H1 (cell line): ENCODE measurements at regions not wholly inside any gene's neighbourhood (a gene's known extent, or its start where the extent isn't known, plus 50 kb on each side); places are given as distances from the start of the nearest gene placed in this dataset.

Experiments
- GABPA ChIP-seq: IDR thresholded peaks from 2 replicates; pipeline ENCODE4 v1.6.1; 2011; ENCODE audit warnings: mild to moderate bottlenecking, low read length, moderate library complexity, borderline replicate concordance; ENCODE audit not compliant: insufficient read depth
- TAF7 ChIP-seq: optimal IDR thresholded peaks from 2 replicates; pipeline ENCODE3; 2011; ENCODE audit warnings: low read depth, mild to moderate bottlenecking, inconsistent platforms, low read length, moderate library complexity, borderline replicate concordance
- TF ChIP-seq, protein P1 (sequence below), 3 experiments: IDR thresholded peaks; 1 replicate in 2 of 3; 2 replicates in 1 of 3; pipeline versions ENCODE4 v1.5.1 to v1.6.1; 2011; ENCODE audit warnings: low read length in 3 of 3, mild to moderate bottlenecking in 3 of 3, inconsistent platforms in 2 of 3, low read depth in 1 of 3, moderate library complexity in 1 of 3; ENCODE audit not compliant: insufficient read depth in 1 of 3; ENCODE audit errors: control extremely low read depth in 1 of 3
- TF ChIP-seq, protein P2 (sequence below): IDR thresholded peaks from 2 replicates; pipeline ENCODE4 v1.6.1; 2012; ENCODE audit warnings: inconsistent platforms

DNA sequence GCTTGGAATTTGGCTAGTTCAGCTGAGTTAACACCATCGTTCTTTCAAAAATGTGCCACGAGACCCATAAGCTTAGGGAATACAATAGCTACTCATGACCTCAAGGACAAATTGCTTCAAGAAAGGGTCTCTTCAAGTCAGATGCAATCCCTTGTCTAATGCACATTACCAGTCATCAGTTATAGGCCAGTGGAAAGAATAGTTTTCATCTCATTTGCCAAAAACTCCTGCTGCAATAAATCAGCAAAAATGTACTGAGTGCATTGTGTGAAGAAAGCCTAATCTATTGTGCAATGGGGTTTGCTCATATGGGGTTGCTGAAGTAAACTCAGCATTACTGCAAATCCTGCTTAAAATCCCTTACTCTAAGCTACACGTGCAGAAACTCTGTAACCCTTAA, 208.3 kb upstream of the NBEA start:
- TF ChIP-seq, protein P1, sequence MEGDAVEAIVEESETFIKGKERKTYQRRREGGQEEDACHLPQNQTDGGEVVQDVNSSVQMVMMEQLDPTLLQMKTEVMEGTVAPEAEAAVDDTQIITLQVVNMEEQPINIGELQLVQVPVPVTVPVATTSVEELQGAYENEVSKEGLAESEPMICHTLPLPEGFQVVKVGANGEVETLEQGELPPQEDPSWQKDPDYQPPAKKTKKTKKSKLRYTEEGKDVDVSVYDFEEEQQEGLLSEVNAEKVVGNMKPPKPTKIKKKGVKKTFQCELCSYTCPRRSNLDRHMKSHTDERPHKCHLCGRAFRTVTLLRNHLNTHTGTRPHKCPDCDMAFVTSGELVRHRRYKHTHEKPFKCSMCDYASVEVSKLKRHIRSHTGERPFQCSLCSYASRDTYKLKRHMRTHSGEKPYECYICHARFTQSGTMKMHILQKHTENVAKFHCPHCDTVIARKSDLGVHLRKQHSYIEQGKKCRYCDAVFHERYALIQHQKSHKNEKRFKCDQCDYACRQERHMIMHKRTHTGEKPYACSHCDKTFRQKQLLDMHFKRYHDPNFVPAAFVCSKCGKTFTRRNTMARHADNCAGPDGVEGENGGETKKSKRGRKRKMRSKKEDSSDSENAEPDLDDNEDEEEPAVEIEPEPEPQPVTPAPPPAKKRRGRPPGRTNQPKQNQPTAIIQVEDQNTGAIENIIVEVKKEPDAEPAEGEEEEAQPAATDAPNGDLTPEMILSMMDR (IDR thresholded peaks at IDR 0.05; ENCODE audit: control extremely low read depth in 1 of 3, insufficient read depth in 1 of 3, low read depth in 1 of 3, low read length in 3 of 3), result no peak
- TF ChIP-seq GABPA (no peak), TAF7 (no peak)
- TF ChIP-seq, protein P2, sequence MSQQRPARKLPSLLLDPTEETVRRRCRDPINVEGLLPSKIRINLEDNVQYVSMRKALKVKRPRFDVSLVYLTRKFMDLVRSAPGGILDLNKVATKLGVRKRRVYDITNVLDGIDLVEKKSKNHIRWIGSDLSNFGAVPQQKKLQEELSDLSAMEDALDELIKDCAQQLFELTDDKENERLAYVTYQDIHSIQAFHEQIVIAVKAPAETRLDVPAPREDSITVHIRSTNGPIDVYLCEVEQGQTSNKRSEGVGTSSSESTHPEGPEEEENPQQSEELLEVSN, result no peak
